ENCODE measurements at regions not wholly inside any gene's neighbourhood (a gene's known extent, or its start where the extent isn't known, plus 50 kb on each side); places are given as distances from the start of the nearest gene placed in this dataset.

DNA sequence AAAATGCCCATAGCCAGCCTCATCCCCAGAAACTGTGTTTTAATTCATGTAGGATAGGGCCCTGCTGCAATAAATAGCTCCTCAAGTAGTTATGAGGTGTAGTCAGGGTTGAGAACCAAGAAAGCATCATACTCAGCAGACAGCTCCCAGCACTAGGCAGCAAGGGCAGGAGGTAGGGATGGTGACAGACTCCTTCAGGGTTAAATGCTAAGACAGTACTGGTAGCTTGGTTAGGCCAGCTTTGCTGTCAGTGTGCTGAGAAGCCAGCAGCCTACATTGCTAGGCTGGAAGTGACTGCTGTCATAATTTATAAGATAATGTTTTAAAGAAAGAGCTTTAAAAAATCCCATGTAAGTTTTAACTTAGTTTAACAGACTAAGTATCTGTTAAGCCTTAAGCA, 113.9 kb upstream of the IMMP2L start:
- Mint-ChIP-seq H3K4me1 (no peaks in the 10 kb centered on the region), H3K27ac (no peak overlapping the region), H3K36me3 (ENCODE audit: low read depth) (no peaks in the 10 kb centered on the region), H3K4me3 (no peak overlapping the region), H3K27me3 (peaks cover 3% of the 10 kb centered on the region), H3K9me3 (no peaks in the 10 kb centered on the region)
- CTCF ChIA-PET = no interaction called here
- intact Hi-C loops (cut with micrococcal nuclease) = no loop called here
- ATAC-seq (ENCODE audit: low read depth) = no peak
- TF ChIP-seq, protein P1, sequence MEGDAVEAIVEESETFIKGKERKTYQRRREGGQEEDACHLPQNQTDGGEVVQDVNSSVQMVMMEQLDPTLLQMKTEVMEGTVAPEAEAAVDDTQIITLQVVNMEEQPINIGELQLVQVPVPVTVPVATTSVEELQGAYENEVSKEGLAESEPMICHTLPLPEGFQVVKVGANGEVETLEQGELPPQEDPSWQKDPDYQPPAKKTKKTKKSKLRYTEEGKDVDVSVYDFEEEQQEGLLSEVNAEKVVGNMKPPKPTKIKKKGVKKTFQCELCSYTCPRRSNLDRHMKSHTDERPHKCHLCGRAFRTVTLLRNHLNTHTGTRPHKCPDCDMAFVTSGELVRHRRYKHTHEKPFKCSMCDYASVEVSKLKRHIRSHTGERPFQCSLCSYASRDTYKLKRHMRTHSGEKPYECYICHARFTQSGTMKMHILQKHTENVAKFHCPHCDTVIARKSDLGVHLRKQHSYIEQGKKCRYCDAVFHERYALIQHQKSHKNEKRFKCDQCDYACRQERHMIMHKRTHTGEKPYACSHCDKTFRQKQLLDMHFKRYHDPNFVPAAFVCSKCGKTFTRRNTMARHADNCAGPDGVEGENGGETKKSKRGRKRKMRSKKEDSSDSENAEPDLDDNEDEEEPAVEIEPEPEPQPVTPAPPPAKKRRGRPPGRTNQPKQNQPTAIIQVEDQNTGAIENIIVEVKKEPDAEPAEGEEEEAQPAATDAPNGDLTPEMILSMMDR (IDR thresholded peaks at IDR 0.05) = no peak
- POLR2A ChIA-PET = no interaction called here
- DNase-seq = no peak

DNA sequence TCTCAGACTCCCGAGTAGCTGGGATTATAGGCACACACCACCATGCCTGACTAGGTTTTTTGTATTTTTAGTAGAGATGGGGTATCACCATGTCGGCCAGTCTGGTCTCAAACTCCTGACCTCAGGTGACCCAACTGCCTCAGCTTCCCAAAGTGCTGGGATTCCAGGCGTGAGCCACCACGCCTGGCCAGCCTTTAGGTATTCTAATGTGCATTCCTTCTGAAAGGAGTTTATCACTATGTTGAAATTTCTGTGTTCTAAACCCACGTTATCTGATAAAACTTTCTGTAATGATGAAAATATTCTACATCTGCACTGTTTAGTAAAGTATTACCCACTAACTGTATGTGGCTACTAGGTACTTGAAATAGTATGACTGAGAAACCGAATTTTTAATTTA, 110.6 kb upstream of the IMMP2L start:
- Mint-ChIP-seq H3K27ac (no peak overlapping the region), H3K4me1 (no peaks in the 10 kb centered on the region), H3K4me3 (no peak overlapping the region), H3K9me3 (no peaks in the 10 kb centered on the region), H3K27me3 (peaks cover 3% of the 10 kb centered on the region), H3K36me3 (ENCODE audit: low read depth) (no peaks in the 10 kb centered on the region)
- ChIA-PET POLR2A (no interaction called here), CTCF (no interaction called here)
- TF ChIP-seq, protein P1 (IDR thresholded peaks at IDR 0.05) = no peak
- intact Hi-C loops (cut with micrococcal nuclease) = no loop called here
- DNase-seq (no peak), ATAC-seq (ENCODE audit: low read depth) (no peak)

DNA sequence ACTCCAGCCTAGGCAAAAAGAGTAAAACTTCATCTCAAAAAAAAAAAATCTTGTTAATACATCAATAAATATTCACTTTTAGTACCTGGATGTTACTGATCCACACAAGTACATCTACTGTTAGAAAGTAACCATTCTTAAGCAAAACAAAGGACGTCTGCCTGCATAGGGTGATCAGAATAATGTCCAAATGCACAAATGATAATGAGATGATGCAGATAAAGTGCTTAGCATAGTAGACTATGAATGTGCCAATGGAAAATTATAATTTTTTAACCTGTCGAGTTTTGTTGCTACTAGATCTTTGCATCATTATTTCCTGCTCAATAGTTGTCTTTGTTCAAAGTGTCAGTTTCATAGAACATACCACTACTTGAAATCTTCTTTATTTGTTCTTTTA, 109.6 kb upstream of the IMMP2L start:
- no peaks in the 10 kb centered on the region for H3K9me3 Mint-ChIP-seq
- intact Hi-C loops (cut with micrococcal nuclease) = no loop called here
- no peaks in the 10 kb centered on the region for H3K36me3 Mint-ChIP-seq (ENCODE audit: low read depth)
- no peak for DNase-seq
- no peak overlapping the region for H3K27ac Mint-ChIP-seq
- H3K27me3 Mint-ChIP-seq = peaks cover 3% of the 10 kb centered on the region
- ATAC-seq (ENCODE audit: low read depth) = no peak
- no peak overlapping the region for H3K4me3 Mint-ChIP-seq
- POLR2A ChIA-PET = no interaction called here
- CTCF ChIA-PET = no interaction called here
- TF ChIP-seq, protein P1 (IDR thresholded peaks at IDR 0.05) = no peak
- H3K4me1 Mint-ChIP-seq = no peaks in the 10 kb centered on the region

DNA sequence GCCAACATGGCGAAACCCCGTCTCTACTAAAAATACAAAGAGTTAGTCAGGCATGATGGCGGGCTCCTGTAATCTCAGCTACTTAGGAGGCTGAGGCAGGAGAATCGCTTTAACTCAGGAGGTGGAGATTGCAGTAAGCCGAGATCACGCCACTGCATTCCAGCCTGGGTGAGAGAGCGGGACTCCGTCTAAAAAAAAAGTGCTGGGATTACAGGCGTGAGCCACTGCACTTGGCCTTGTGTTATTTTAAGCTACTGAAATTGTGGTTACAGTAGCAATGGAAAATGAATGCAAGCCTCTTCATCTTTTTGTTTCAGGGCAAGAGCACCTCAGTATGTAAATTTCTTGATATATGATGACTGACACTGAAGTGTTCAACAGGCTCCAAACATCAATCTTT, 106.4 kb upstream of the IMMP2L start:
- DNase-seq = no peak
- Mint-ChIP-seq H3K4me3 (no peak overlapping the region), H3K27me3 (peaks cover 3% of the 10 kb centered on the region), H3K4me1 (no peaks in the 10 kb centered on the region), H3K36me3 (ENCODE audit: low read depth) (no peaks in the 10 kb centered on the region), H3K27ac (no peak overlapping the region), H3K9me3 (no peaks in the 10 kb centered on the region)
- no peak for ATAC-seq (ENCODE audit: low read depth)
- POLR2A ChIA-PET = no interaction called here
- intact Hi-C loops (cut with micrococcal nuclease) = no loop called here
- TF ChIP-seq, protein P1 (IDR thresholded peaks at IDR 0.05) = no peak
- CTCF ChIA-PET = no interaction called here

DNA sequence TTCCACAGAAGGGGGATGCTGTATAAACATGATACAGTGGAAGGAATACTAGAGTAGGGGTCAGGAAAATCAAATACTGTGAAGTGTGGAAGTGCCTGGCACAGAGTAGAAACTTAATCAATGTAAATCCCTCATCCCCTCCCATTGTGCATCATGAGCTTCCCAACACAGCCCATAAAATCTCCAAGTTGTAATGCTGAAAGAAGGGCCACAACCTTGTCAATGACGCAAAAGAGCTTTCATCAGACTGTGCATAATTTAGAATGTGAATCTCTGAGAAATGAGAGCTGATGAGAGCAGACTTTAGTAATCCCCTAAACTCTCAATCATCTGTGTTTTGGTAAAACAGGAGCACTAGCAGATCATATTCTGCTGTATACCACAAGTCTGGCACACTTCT, 105.2 kb upstream of the IMMP2L start:
- ChIA-PET CTCF (no interaction called here), POLR2A (no interaction called here)
- Mint-ChIP-seq H3K4me3 (no peak overlapping the region), H3K27me3 (no peaks in the 10 kb centered on the region), H3K9me3 (no peaks in the 10 kb centered on the region), H3K4me1 (no peaks in the 10 kb centered on the region), H3K27ac (no peak overlapping the region), H3K36me3 (ENCODE audit: low read depth) (no peaks in the 10 kb centered on the region)
- ATAC-seq (ENCODE audit: low read depth) (no peak), DNase-seq (no peak)
- TF ChIP-seq, protein P1 (IDR thresholded peaks at IDR 0.05) = no peak
- intact Hi-C loops (cut with micrococcal nuclease) = no loop called here
